ENCODE measurements at regions not wholly inside any gene's neighbourhood (a gene's known extent, or its start where the extent isn't known, plus 50 kb on each side); places are given as distances from the start of the nearest gene placed in this dataset.

DNA sequence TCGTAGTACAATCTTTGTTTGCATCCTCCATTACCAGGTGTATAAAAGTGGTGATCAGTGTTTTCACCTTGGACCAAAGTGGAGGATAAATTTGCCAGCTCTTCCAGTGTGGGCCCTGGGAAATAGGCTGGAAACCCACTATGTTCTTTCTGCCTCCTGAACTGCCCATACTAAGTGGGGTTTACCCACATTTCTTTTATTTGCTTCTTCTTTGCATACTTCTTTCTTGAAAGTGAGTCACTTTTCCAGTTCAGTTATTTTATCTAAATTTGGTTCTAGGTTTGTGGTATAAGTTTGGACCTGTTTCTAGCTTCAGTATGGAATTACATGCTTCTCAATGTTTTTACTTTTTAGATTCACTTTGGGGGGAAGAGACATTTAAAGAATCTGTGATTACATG lies 126.2 kb upstream of the ACBD5 start:
- TF ChIP-seq GATA3 (IDR thresholded peaks at IDR 0.05; ENCODE audit: low read depth, low read length) (no peak), GATA2 (IDR thresholded peaks at IDR 0.05; ENCODE audit: low read depth, low read length) (no peak)
